CD14-positive monocyte (primary cell): ENCODE measurements at regions not wholly inside any gene's neighbourhood (a gene's known extent, or its start where the extent isn't known, plus 50 kb on each side); places are given as distances from the start of the nearest gene placed in this dataset.

Experiments
- DNase-seq, 3 donors: peaks; one replicate each; pipeline ENCODE4 v3.0.0-alpha.2; 2011 to 2022
- H2AFZ ChIP-seq: 2 replicates; pipeline ENCODE4 v1.6.0; 2012; ENCODE audit warnings: mild to moderate bottlenecking, low read depth, low read length, inconsistent platforms; ENCODE audit not compliant: insufficient read depth, poor library complexity, severe bottlenecking
- H3K27ac ChIP-seq, 2 donors: 1 replicate in 1 of 2; 2 replicates in 1 of 2; pipeline ENCODE4 v1.5.1; 2012 to 2013; ENCODE audit warnings: low read length in 2 of 2, control low read depth in 1 of 2, inconsistent platforms in 1 of 2, low read depth in 1 of 2, mild to moderate bottlenecking in 1 of 2
- H3K27me3 ChIP-seq, 2 donors: one replicate each; pipeline versions ENCODE4 v1.6.0 to v1.6.1; 2011 to 2013; ENCODE audit warnings: low read length in 2 of 2; ENCODE audit not compliant: control insufficient read depth in 2 of 2, insufficient read depth in 2 of 2
- H3K36me3 ChIP-seq, 2 donors: replicated peaks in 1 of 2; 1 replicate in 1 of 2; 2 replicates in 1 of 2; pipeline versions ENCODE4 v1.5.1 to v1.6.1; 2012 to 2013; ENCODE audit warnings: low read length in 2 of 2, control low read depth in 1 of 2, inconsistent platforms in 1 of 2, mild to moderate bottlenecking in 1 of 2; ENCODE audit not compliant: insufficient read depth in 2 of 2, control insufficient read depth in 1 of 2
- H3K4me1 ChIP-seq, 2 donors: 1 replicate in 1 of 2; 2 replicates in 1 of 2; pipeline versions ENCODE4 v1.5.1 to v1.6.1; 2012 to 2013; ENCODE audit warnings: low read length in 2 of 2, control low read depth in 1 of 2, inconsistent platforms in 1 of 2, mild to moderate bottlenecking in 1 of 2, moderate library complexity in 1 of 2; ENCODE audit not compliant: insufficient read depth in 2 of 2, control insufficient read depth in 1 of 2
- H3K4me2 ChIP-seq: replicated peaks from 2 replicates; pipeline ENCODE3; 2012; ENCODE audit warnings: low read length, moderate library complexity, mild to moderate bottlenecking; ENCODE audit not compliant: poor library complexity, severe bottlenecking; ENCODE audit errors: extremely low read depth
- H3K4me3 ChIP-seq, 3 experiments: fragments of 200-600 bp in 1 of 3; sonication (generic) in 1 of 3; replicated peaks in 1 of 3; 1 replicate in 2 of 3; 2 replicates in 1 of 3; pipeline ENCODE4 v1.5.1; 2011 to 2013; ENCODE audit warnings: low read length in 3 of 3, mild to moderate bottlenecking in 3 of 3, control low read depth in 2 of 3, low read depth in 2 of 3, inconsistent platforms in 1 of 3, moderate library complexity in 1 of 3
- H3K79me2 ChIP-seq: 2 replicates; pipeline ENCODE4 v1.6.0; 2012; ENCODE audit warnings: mild to moderate bottlenecking, control low read depth, inconsistent platforms, low read length, moderate library complexity; ENCODE audit not compliant: insufficient read depth
- H3K9ac ChIP-seq: 2 replicates; pipeline ENCODE4 v1.6.0; 2017; ENCODE audit warnings: low read length, mild to moderate bottlenecking; ENCODE audit not compliant: insufficient read depth, poor library complexity, severe bottlenecking
- H3K9me3 ChIP-seq, 2 donors: replicated peaks in 1 of 2; 1 replicate in 1 of 2; 2 replicates in 1 of 2; pipeline versions ENCODE4 v1.5.1 to v1.6.1; 2012 to 2013; ENCODE audit warnings: low read length in 2 of 2, control low read depth in 1 of 2; ENCODE audit not compliant: control insufficient read depth in 1 of 2, insufficient read depth in 1 of 2
- H4K20me1 ChIP-seq: 2 replicates; pipeline ENCODE4 v1.6.0; 2012; ENCODE audit warnings: mild to moderate bottlenecking, low read length, control low read depth, moderate library complexity; ENCODE audit not compliant: insufficient read depth
- H3K27ac Mint-ChIP-seq, 7 donors: one replicate each; pipeline ENCODE4 v1.8.0; 2020; ENCODE audit warnings: mild to moderate bottlenecking in 7 of 7, mixed read lengths in 7 of 7, moderate library complexity in 6 of 7, inconsistent platforms in 2 of 7
- H3K27me3 Mint-ChIP-seq, 3 donors: one replicate each; pipeline ENCODE4 v1.8.0; 2021 to 2022; ENCODE audit warnings: low read depth in 3 of 3, mild to moderate bottlenecking in 3 of 3, mixed read lengths in 3 of 3, moderate library complexity in 3 of 3, inconsistent platforms in 1 of 3
- H3K36me3 Mint-ChIP-seq, 2 donors: one replicate each; pipeline ENCODE4 v1.8.0; 2020; ENCODE audit warnings: mixed read lengths in 2 of 2, inconsistent platforms in 1 of 2, mild to moderate bottlenecking in 1 of 2
- H3K4me1 Mint-ChIP-seq: one replicate; pipeline ENCODE4 v1.8.0; 2020; ENCODE audit warnings: mild to moderate bottlenecking, mixed read lengths
- H3K4me3 Mint-ChIP-seq, 2 donors: one replicate each; pipeline ENCODE4 v1.8.0; 2020; ENCODE audit warnings: mild to moderate bottlenecking in 2 of 2, mixed read lengths in 2 of 2, moderate library complexity in 1 of 2
- H3K9me3 Mint-ChIP-seq, 7 donors: one replicate each; pipeline ENCODE4 v1.8.0; 2020 to 2022; ENCODE audit warnings: mixed read lengths in 7 of 7, mild to moderate bottlenecking in 6 of 7, moderate library complexity in 6 of 7, inconsistent platforms in 2 of 7
- WGBS: methylation state at CpG from one replicate; pipeline ENCODE4 v1.1.5; 2013; ENCODE audit warnings: missing lambda C conversion rate; ENCODE audit not compliant: insufficient coverage; 5-methylcytosine and 5-hydroxymethylcytosine counted together
- intact Hi-C, 2 donors: fragments of 100-400 bp; cut with micrococcal nuclease; formaldehyde crosslinking; loops; one replicate each; pipeline versions ENCODE4 v1.15.0 to v1.15.1; 2023
- TF ChIP-seq, protein P1 (sequence below): fragments of 200-600 bp; IDR thresholded peaks from one replicate; pipeline ENCODE4 v1.8.0; 2022; ENCODE audit warnings: antibody characterized with exemption, mild to moderate bottlenecking

DNA sequence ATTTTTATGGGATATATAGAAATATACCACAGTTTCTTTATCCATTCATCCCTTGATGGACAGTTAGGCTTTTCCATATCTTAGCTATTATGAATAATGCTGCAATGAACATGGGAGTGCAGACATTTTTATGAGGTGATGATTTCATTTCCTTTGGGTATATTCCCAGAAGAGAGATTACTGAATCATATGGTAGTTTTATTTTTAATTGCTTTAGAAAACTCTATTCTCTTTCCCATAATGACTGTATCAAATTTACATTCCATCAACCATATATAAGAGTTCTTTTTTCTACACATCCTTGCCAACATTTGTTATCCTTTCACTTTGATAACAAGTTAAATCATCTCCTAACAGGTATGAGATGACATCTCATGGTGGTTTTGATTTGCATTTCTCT lies 821.6 kb downstream of the TLE1 start:
- Histone ChIP-seq H3K27ac (no peak overlapping the region), H3K4me3 (no peak overlapping the region), H3K9ac (no peak overlapping the region), H4K20me1 (no peaks in the 10 kb centered on the region), H3K4me2 (no peak overlapping the region), H3K27me3 (no peaks in the 10 kb centered on the region), H3K4me1 (no peaks in the 10 kb centered on the region), H2AFZ (no peak overlapping the region), H3K79me2 (no peaks in the 10 kb centered on the region), H3K36me3 (no peaks in the 10 kb centered on the region), H3K9me3 (peaks cover 0 to 21% of the 10 kb centered on the region in 2 donors)
- no peaks in the 10 kb centered on the region for H3K4me1 Mint-ChIP-seq
- TF ChIP-seq, protein P1, sequence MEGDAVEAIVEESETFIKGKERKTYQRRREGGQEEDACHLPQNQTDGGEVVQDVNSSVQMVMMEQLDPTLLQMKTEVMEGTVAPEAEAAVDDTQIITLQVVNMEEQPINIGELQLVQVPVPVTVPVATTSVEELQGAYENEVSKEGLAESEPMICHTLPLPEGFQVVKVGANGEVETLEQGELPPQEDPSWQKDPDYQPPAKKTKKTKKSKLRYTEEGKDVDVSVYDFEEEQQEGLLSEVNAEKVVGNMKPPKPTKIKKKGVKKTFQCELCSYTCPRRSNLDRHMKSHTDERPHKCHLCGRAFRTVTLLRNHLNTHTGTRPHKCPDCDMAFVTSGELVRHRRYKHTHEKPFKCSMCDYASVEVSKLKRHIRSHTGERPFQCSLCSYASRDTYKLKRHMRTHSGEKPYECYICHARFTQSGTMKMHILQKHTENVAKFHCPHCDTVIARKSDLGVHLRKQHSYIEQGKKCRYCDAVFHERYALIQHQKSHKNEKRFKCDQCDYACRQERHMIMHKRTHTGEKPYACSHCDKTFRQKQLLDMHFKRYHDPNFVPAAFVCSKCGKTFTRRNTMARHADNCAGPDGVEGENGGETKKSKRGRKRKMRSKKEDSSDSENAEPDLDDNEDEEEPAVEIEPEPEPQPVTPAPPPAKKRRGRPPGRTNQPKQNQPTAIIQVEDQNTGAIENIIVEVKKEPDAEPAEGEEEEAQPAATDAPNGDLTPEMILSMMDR = no peak
- no peaks in the 10 kb centered on the region for H3K36me3 Mint-ChIP-seq
- no peaks in the 10 kb centered on the region for H3K27me3 Mint-ChIP-seq
- H3K27ac Mint-ChIP-seq = no peak overlapping the region
- intact Hi-C loops = no loop called here
- peaks cover 1 to 12% (median 7%) of the 10 kb centered on the region in 7 donors for H3K9me3 Mint-ChIP-seq
- DNase-seq = no peak
- H3K4me3 Mint-ChIP-seq = no peak overlapping the region

- intact Hi-C loops = no loop called here
- Histone ChIP-seq H3K9me3 (peaks cover 0 to 21% of the 10 kb centered on the region in 2 donors), H3K4me3 (no peak overlapping the region), H3K9ac (no peak overlapping the region), H3K36me3 (no peaks in the 10 kb centered on the region), H3K79me2 (no peaks in the 10 kb centered on the region), H3K4me2 (no peak overlapping the region), H3K4me1 (no peaks in the 10 kb centered on the region), H3K27ac (no peak overlapping the region), H2AFZ (no peak overlapping the region), H3K27me3 (no peaks in the 10 kb centered on the region), H4K20me1 (no peaks in the 10 kb centered on the region)
- DNase-seq = no peak
- Mint-ChIP-seq H3K9me3 (peaks cover 1 to 12% (median 7%) of the 10 kb centered on the region in 7 donors), H3K27ac (no peak overlapping the region), H3K36me3 (no peaks in the 10 kb centered on the region), H3K27me3 (no peaks in the 10 kb centered on the region), H3K4me3 (no peak overlapping the region), H3K4me1 (no peaks in the 10 kb centered on the region)
- no CpG with 5 or more reads among the region's 2 CpGs for WGBS
- TF ChIP-seq, protein P1 = no peak
Measured at GRCh38 chr9:80866576-80867227, 822.6 kb downstream of the TLE1 start.
